ENCODE measurements at regions not wholly inside any gene's neighbourhood (a gene's known extent, or its start where the extent isn't known, plus 50 kb on each side); places are given as distances from the start of the nearest gene placed in this dataset.

GRCh38 chr2:136191041-136191440 is 73.1 kb upstream of the CXCR4 start:
- Histone ChIP-seq H3K4me3 (no peak overlapping the region), H3K4me2 (no peak overlapping the region), H3K27ac (no peak overlapping the region), H3K4me1 (no peaks in the 10 kb centered on the region), H3K9me3 (no peaks in the 10 kb centered on the region)
- ChIA-PET CTCF (no interaction called here), POLR2A (no interaction called here)
- 21% methylated on average over 4 of the region's 4 CpGs for WGBS (ENCODE audit: missing lambda C conversion rate)
- FAIRE-seq (no peak), DNase-seq (ENCODE audit: low read depth in 1 of 2, low spot score in 1 of 2) (no peak), ATAC-seq (no peak)
- TF ChIP-seq BHLHE40 (IDR thresholded peaks at IDR 0.05; ENCODE audit: low read depth, low read length) (no peak), JUNB (IDR thresholded peaks at IDR 0.05) (no peak), CHD4 (IDR thresholded peaks at IDR 0.05; ENCODE audit: borderline replicate concordance) (no peak), RAD21 (conservative IDR thresholded peaks at IDR 0.05 in 1 of 2, IDR thresholded peaks at IDR 0.05 in 1 of 2) (no peak), ZFP36 (IDR thresholded peaks at IDR 0.05; ENCODE audit: borderline replicate concordance, partially characterized antibody) (no peak), NFE2L2 (conservative IDR thresholded peaks at IDR 0.05; ENCODE audit: low read length) (no peak)

DNA sequence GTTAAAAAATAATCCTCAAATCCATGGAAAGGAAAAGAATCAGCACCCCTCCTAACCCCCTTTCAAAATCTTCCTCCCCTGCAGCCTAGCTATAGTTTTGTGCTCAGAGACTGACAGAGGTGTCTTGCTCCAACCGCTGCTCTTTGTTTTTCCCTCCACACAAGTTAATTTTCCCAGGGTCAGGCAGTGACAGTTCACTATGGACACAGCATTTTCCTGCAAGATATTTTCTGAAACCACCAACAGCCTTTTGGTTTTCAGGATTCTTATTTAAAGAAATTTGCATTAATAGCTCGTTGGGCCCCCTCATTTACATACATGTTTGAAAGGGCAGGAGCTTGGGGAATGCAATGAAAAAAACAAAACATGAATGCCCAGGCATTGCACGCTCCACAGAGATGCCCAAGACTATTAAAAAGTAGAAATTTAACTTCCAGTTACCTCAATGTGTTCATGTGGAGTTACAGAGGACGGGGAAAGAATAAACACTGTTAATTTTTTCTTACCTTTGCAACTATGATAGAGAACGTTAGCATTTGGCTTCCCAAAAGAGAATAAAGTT is 71.4 kb upstream of the CXCR4 start:
- 6% methylated on average over 5 of the region's 5 CpGs for WGBS (ENCODE audit: missing lambda C conversion rate)
- no peak for FAIRE-seq
- Histone ChIP-seq H3K4me1 (no peaks in the 10 kb centered on the region), H3K9me3 (no peaks in the 10 kb centered on the region), H3K4me3 (no peak overlapping the region), H3K27ac (no peak overlapping the region), H3K4me2 (no peak overlapping the region)
- CTCF ChIA-PET, result no interaction called here
- POLR2A ChIA-PET, result no interaction called here
- ATAC-seq, result no peak
- DNase-seq (ENCODE audit: low read depth in 1 of 2, low spot score in 1 of 2), result no peak
- no peak for TF ChIP-seq SMC3 (IDR thresholded peaks at IDR 0.05)
- TF ChIP-seq GATA3 (IDR thresholded peaks at IDR 0.05; ENCODE audit: borderline replicate concordance), result no peak
- no peak for TF ChIP-seq ZSCAN20 (CRISPR knock-in tag; IDR thresholded peaks at IDR 0.05)
- TF ChIP-seq HOXB13 (CRISPR knock-in tag; IDR thresholded peaks at IDR 0.05; ENCODE audit: low read depth), result no peak
- TF ChIP-seq KDM1A (IDR thresholded peaks at IDR 0.05; ENCODE audit: low read depth), result no peak
- no peak for TF ChIP-seq TFCP2L1 (CRISPR knock-in tag; IDR thresholded peaks at IDR 0.05)
- no peak for TF ChIP-seq NR3C1 (IDR thresholded peaks at IDR 0.05)
- no peak for TF ChIP-seq NFE2L2 (conservative IDR thresholded peaks at IDR 0.05; ENCODE audit: low read length)
- no peak for TF ChIP-seq NPAS2 (CRISPR knock-in tag; IDR thresholded peaks at IDR 0.05; ENCODE audit: borderline replicate concordance)
- no peak for TF ChIP-seq TP53 (CRISPR knock-in tag; IDR thresholded peaks at IDR 0.05)
- TF ChIP-seq MYC (IDR thresholded peaks at IDR 0.05; ENCODE audit: borderline replicate concordance, low read length), result no peak
- TF ChIP-seq HDAC2 (IDR thresholded peaks at IDR 0.05), result no peak
- TF ChIP-seq, protein P1, sequence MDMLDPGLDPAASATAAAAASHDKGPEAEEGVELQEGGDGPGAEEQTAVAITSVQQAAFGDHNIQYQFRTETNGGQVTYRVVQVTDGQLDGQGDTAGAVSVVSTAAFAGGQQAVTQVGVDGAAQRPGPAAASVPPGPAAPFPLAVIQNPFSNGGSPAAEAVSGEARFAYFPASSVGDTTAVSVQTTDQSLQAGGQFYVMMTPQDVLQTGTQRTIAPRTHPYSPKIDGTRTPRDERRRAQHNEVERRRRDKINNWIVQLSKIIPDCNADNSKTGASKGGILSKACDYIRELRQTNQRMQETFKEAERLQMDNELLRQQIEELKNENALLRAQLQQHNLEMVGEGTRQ (IDR thresholded peaks at IDR 0.05), result no peak
- TF ChIP-seq RNF2 (IDR thresholded peaks at IDR 0.05; ENCODE audit: borderline replicate concordance, low read depth), result no peak
- no peak for TF ChIP-seq CBX8 (IDR thresholded peaks at IDR 0.05)
- no peak for TF ChIP-seq REST (IDR thresholded peaks at IDR 0.05)
- TF ChIP-seq POLR2AphosphoS2 (conservative IDR thresholded peaks at IDR 0.05; ENCODE audit: low read length), result no peak

GRCh38 chr2:136188086-136188485 is 70.1 kb upstream of the CXCR4 start:
- TF ChIP-seq HDAC2 (IDR thresholded peaks at IDR 0.05) (no peak), RAD21 (conservative IDR thresholded peaks at IDR 0.05 in 1 of 2, IDR thresholded peaks at IDR 0.05 in 1 of 2) (no peak), TFCP2L1 (CRISPR knock-in tag; IDR thresholded peaks at IDR 0.05) (no peak), HEYL (CRISPR knock-in tag; IDR thresholded peaks at IDR 0.05) (no peak), BCL3 (IDR thresholded peaks at IDR 0.05) (no peak)
- TF ChIP-seq, protein P2, sequence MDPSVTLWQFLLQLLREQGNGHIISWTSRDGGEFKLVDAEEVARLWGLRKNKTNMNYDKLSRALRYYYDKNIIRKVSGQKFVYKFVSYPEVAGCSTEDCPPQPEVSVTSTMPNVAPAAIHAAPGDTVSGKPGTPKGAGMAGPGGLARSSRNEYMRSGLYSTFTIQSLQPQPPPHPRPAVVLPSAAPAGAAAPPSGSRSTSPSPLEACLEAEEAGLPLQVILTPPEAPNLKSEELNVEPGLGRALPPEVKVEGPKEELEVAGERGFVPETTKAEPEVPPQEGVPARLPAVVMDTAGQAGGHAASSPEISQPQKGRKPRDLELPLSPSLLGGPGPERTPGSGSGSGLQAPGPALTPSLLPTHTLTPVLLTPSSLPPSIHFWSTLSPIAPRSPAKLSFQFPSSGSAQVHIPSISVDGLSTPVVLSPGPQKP (IDR thresholded peaks at IDR 0.05; ENCODE audit: low read depth, low read length), result no peak
- FAIRE-seq (no peak), ATAC-seq (no peak), DNase-seq (ENCODE audit: low read depth in 1 of 2, low spot score in 1 of 2) (no peak)
- POLR2A ChIA-PET, result no interaction called here
- WGBS (ENCODE audit: missing lambda C conversion rate), result 13% methylated on average over 2 of the region's 3 CpGs
- CTCF ChIA-PET, result interaction anchor here (1.4 kb wide), 1 partner anchor 10 kb away, joined by 3 read pairs; no protein-coding TSS in a partner anchor
- Histone ChIP-seq H3K27ac (no peak overlapping the region), H3K4me2 (no peak overlapping the region), H3K4me3 (no peak overlapping the region), H3K4me1 (no peaks in the 10 kb centered on the region), H3K9me3 (no peaks in the 10 kb centered on the region)

Data from A549 (cell line).